T-helper 2 cell (primary cell): ENCODE measurements at regions not wholly inside any gene's neighbourhood (a gene's known extent, or its start where the extent isn't known, plus 50 kb on each side); places are given as distances from the start of the nearest gene placed in this dataset.
A peak's percentile ranks its signal among the peaks of the same experiment; 100 is the strongest.
"Not testable (repeated sequence)": the region's sequence is repeated elsewhere in the genome, so short reads cannot be mapped to it uniquely, and the experiment has no call there.

Experiments
- DNase-seq, 5 experiments: peaks; one replicate each; pipeline versions ENCODE4 v3.0.0 to v3.0.0-alpha.2; 2012 to 2022

DNA sequence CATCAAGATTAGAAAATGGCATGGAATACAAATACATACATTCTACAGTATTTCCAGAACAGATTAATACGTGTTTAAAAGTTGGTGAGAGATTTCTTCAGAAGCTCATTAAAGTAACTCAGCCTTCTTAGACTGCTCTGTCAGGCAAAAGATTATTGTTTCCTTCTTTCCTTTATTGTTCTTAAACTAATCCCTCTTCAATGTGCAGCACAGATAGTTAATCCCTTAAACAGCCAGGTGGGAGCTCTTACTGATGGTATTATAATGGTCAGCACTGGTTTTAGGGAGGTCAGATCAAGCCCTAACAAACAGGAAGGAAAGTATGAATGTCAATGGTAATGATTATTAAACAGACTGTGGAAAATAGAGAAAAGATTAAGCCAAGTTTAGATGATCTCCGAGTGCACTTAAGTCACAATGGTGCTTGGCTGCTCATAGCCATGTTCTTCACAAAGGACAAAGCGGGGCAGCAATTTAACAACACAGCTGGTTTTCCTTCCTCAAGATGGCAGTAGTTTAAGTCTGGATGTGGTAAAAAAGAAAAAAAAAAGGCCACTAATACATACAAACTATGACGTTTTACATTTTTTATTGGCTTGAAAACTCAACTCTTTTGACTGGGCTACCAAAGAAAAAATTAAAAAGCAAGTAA, 992.6 kb downstream of the PCDH9 start:
- no peak for DNase-seq

GRCh38 chr13:66234159-66234558, 996.0 kb downstream of the PCDH9 start:
- DNase-seq: no peak

DNA sequence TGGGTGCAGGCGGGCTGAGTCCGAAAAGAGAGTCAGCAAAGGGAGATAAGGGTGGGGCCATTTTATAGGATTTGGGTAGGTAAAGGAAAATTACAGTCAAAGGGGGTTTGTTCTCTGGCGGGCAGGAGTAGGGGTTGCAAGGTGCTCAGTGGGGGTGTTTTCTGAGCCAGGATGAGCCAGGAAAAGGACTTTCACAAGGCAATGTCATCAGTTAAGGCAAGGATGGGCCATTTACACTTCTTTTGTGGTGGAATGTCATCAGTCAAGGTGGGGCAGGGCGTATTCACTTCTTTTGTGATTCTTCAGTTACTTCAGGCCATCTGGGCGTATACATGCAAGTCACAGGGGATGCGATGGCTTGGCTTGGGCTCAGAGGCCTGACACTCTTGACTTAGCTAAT, 998.2 kb downstream of the PCDH9 start:
- DNase-seq: not testable (repeated sequence)

- no peak for DNase-seq
Observed at GRCh38 chr13:66225072-66225471, 1005.1 kb downstream of the PCDH9 start.

- DNase-seq: no peak
Observed at GRCh38 chr13:66224663-66225062, 1005.5 kb downstream of the PCDH9 start.

- DNase-seq: peak in 2 of 5 experiments; percentile 18 to 89
Observed at GRCh38 chr13:66222926-66223325, 1007.2 kb downstream of the PCDH9 start.

GRCh38 chr13:66222127-66222526, 1008.0 kb downstream of the PCDH9 start:
- DNase-seq: peak in 1 of 5 experiments; percentile 33

- DNase-seq: no peak
Observed at GRCh38 chr13:66219506-66219905, 1010.6 kb downstream of the PCDH9 start.

GRCh38 chr13:66218583-66218982, 1011.6 kb downstream of the PCDH9 start:
- no peak for DNase-seq

DNA sequence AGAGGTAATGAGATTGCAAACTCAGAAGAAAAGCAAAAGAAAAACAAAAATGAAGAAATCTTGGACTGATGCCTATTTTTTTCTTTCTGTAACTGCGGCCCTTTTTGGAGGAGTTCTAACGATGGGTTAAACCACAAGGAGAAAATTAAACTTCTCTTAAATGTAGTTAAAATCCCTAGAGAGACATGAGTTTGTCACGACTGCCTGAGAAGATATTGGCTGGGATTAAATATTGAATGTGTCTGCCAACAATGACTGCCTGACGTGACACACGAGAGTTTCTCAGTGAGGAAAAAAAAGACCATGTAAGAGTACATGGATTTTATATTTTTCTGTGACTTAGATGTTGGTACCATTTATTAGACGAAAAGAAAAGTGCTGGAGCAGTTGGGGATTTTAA, 1013.4 kb downstream of the PCDH9 start:
- DNase-seq: no peak

DNA sequence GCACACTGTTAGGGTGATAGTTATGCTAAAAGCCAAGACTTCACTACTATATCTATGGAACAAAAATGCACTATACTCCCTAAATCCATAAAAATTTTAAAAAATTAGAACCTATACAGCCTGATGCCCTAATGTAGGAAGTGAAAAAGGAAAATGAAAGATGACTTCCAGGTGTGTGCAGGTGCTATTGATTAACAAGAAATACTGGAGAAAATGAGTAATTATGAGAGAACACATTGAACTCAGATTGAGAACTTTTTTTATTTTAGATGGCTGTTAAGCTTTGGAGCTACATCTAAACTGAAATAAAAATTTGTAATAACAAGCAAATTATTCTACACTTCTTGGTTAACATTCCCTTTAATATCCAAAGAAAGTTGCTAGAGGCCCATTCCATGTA, 1015.7 kb downstream of the PCDH9 start:
- DNase-seq: no peak

GRCh38 chr13:66212511-66212910, 1017.6 kb downstream of the PCDH9 start:
- no peak for DNase-seq

GRCh38 chr13:66210677-66211076, 1019.5 kb downstream of the PCDH9 start:
- DNase-seq: no peak

DNA sequence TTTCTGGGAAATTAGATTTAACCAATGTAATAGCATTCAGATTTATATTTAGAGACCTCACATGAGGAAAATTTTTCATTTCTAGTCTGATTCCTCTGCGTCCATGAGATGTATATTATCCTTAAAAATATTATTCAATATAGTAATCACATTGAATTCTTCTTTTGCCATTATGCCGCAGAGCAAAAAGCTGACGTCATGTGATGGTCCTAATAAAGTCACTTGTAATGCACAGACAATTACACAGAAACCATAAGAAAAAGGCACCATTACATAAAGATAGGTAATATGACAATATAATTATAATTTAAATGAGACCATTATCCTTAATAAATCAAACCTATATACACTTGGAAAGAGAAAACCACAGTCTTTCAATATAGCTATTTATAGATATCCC, 1021.5 kb downstream of the PCDH9 start:
- DNase-seq: no peak

DNA sequence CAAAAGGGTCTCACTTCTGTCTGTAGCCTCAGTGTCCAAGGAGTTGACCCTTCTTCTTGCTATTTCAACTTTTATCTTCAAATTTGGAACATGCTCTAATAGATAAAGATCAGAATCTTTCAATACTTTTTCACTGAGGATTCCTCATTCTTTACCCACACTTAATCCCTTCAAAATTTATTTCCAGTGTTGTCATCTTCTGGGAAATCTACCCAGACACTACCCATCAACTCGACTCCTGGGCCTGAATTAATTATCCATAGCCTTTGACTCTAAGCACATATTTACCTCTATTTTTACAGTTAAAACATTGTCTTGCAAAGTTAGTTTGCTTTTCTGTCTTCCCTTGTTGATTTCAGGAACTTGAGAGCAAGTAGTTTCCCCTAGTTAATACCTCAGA, 1022.5 kb downstream of the PCDH9 start:
- DNase-seq: no peak

- DNase-seq: no peak
Observed at GRCh38 chr13:66205807-66206206, 1024.3 kb downstream of the PCDH9 start.

DNA sequence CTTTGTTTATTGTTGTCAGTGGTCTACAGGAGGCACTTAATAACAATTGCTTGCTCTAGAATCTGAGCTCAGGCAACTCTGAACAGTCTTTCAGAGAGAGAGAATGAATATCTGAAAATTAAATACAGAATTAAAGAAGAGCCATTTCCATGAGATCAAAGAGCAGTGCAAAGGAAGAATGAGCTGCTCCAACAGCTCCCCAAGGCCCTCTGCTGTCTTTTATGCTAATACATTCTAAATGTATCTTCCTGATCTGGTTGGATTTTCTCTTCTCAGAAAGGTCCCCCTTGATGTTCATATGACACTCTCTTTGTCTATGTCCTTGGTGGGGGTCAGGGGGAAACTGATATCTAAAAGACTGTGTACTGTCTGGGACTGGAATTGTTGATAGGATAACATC, 1029.6 kb downstream of the PCDH9 start:
- DNase-seq: no peak

- no peak for DNase-seq
Observed at GRCh38 chr13:66195238-66195637, 1034.9 kb downstream of the PCDH9 start.

- no peak for DNase-seq
Observed at GRCh38 chr13:66189986-66190385, 1040.2 kb downstream of the PCDH9 start.

DNA sequence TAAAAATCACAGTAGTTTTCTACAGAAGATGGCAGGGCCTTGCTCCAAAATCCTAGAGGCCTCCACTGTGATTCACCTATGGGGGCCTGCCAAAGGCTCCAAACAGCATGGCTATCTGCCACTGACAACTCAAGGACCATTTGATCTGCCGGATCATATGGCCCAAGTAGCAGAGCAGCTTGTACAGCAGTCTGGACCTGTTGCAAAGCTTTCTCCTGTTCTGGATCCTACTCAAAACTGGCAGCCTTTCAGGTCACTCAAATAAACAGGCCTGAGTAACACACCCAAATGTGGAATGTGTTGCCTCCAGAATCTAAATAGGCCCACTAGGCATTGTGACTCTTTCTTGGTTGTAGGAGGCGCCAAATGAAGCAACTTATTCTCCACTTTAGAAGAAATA, 1049.3 kb downstream of the PCDH9 start:
- no peak for DNase-seq

GRCh38 chr13:66171920-66172319, 1058.2 kb downstream of the PCDH9 start:
- DNase-seq: no peak

DNA sequence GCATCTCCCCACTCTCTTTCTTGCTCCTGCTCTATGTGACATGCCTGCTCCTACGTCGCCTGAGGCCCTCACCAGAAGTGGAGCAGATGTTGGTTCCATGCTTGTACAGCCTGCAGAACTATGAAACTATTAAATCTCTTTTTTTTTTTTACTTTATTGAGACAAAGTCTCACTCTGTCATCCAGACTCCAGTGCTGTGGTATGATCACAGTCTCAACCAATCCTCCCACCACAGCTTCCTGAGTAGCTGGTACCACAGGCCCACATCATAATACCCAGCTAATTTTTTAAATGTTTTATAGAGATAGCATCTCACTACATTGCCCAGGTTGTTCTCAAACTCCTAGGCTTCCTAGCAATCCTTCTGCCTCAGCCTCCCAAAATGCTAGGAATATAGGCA, 1067.7 kb downstream of the PCDH9 start:
- peak in 2 of 5 experiments; percentile 28 to 57 for DNase-seq

DNA sequence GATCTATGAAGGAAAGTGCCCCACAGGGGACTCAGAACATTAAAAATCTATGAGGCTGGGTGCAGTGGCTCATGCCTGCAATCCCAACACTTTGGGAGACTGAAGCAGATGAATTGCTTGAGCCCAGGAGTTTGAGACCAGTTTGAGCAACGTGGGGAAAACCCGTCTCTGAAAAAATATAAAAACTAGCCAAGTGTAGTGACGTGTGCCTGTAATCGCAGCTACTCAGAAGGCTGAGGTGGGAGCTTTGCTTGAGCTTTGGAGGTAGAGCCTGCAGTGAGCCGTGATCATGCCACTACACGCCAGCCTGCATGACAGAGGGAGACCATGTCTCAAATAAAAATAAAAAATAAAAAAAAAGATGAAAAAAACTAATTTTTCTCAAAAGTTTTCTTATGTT, 1070.6 kb downstream of the PCDH9 start:
- no peak for DNase-seq

GRCh38 chr13:66154976-66155375, 1075.2 kb downstream of the PCDH9 start:
- DNase-seq: peak in 1 of 5 experiments; percentile 3

- no peak for DNase-seq
Observed at GRCh38 chr13:66154354-66154753, 1075.8 kb downstream of the PCDH9 start.
